HG02885 (cell line): ENCODE measurements at regions not wholly inside any gene's neighbourhood (a gene's known extent, or its start where the extent isn't known, plus 50 kb on each side); places are given as distances from the start of the nearest gene placed in this dataset.

Source experiments
- ATAC-seq: cut with Tn5 transposase; IDR thresholded peaks from one replicate; pipeline ENCODE4 v1.9.1; 2021; ENCODE audit warnings: mild to moderate bottlenecking; ENCODE audit not compliant: unreplicated experiment, poor library complexity

DNA sequence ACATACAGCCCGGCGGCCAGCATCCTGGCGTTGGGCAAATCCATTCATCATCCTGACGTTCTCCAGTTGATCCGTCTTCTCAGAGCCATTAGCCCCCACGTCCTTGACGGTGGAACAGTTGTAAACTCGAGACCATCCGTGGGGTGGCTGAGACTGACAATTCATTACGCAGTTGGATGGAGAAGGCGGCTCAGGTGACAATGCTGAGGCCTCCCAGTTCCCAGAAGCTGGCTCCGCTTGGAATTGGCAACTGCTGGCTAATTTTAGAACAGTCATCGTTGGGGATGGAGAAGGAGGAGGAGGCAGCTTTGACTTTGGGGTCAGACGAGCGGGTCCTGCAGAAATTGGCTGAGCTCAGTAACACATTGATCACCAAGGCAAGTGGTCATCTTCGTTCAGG lies 186.5 kb downstream of the PHETA1 start:
- ATAC-seq, result no peak

DNA sequence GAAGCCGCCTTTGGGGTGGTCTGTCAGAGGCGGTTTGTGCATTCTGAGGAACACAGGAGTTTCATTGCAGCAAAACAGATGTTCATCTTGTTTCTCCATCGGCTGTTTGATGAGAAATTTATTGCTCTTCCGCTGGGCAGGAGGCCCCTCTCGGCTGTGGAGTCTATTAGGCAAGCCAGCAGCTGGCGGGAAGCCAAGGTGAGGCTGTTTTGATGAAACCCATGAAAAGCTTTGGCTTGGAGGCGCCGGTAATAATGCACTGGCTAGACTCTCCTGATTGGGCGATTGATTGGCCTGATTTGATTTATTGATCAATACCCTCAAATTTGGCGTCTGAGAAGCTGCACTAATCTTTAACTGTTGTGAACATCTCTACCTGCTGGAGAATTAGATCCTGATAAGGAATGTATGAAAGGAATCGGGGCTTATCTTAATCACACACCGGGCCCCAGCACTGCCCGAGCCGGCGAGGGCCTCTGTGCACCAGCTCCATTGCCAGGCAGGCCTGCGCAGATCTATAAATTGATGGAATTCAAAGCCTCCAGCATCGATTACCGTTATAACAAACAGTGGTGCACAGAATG lies 187.7 kb downstream of the PHETA1 start:
- ATAC-seq, result no peak

DNA sequence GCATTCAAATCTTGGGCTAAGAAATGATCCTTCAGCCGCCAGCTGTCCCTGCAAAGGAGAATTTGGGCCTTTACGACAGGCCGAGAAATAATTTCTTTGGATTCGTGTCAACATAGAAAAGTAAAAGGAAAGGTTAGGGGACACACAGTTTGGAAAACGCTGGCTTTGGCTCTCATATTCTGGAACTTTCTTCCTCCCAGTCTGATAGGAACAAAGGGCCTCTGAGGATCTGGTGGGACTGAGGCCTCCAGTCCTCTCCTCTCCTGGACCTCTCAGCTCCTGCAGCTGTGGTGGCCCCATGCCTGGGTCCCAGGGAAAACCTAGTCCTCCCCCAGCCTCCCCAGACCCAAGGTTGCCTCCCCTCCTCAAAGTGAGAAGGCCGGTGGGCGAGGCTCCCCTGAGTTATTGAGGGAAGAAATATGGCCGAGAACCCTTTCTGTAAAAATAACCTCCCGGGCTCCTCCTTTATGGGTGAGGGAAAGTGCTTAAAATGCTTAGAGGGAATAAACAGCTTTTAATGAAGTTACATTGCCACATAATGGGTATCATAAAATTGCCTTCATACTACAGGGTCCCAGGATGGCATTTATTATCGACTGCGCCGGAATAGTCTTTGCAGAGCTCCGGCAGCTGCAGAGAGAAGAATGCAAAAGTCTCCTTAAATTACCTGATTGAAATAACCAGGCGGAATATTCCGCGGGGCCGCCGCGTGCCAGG lies 188.3 kb downstream of the PHETA1 start:
- no peak for ATAC-seq

DNA sequence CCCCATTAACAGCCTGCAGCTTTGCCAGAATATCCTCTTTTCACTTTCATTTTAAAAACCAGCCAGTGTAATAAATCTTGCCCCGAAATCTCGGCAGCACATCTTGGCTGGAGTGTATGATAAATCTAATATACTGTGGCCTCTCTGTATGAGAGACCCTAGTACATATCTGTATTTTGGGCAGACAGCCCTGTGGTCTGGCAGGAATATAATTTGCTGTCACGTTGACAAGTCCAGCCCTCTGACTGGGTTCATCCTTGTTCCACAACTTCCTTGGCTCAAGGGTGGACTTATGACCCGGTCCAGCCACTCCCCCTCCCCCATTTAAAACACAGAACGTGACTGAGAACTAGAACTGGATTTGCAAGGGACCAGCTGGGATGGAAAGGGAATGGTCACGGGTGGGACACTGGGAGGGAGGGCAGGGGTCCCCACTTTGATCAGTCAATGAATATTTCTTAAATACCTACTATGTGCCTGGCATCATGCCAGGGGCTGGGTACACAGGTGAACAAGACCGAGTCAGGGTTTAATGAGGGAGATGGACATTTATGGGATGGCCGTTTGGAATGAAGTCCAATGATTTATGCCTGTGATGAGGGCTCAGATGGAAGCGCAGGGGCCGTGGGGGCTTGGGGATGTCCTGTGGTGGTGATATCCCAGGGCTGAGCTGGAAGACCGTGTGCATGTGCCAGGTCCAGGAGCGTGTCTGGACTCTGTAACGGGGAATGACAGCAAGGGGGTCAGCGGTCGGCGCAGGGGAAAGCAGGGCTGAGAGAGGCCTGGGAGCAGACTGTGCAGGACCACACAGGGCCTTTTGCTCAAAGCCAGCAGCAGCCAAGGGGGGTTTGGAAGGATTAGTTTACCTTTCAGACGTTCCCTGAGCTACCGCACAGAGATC lies 190.5 kb downstream of the PHETA1 start:
- no peak for ATAC-seq

DNA sequence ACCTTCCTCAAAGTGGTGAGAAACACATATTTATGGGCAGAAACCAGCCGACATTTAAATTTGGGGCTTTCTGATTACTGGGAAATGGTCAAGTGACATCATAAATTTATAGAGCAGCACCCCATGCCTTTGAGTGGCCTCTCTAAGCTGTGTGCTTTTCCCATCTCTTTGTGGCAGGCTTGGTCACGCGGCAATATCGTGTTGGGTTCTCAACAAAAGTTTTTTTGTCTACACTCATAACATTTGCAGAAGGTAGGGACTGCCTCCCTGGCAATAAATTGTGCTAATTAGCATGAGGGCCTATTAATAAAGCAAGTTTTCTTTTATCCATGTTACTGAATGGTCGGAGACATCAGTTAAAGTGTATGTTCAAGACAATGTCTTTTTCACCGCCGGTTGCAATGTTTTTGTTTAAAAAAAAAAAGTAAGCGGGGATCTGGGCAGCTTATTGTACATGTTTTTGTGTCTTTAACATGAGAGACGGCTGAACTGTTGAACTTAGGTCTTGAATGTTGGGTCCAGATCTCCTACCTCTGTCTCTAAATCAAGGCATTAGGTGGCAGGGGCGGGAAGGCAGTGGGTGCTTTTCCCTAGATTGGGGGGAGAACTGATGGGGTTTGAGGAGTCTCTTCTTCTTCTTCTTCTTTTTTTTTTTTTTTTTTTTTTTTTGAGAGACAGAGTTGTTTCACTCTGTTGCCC lies 193.3 kb downstream of the PHETA1 start:
- no peak for ATAC-seq

DNA sequence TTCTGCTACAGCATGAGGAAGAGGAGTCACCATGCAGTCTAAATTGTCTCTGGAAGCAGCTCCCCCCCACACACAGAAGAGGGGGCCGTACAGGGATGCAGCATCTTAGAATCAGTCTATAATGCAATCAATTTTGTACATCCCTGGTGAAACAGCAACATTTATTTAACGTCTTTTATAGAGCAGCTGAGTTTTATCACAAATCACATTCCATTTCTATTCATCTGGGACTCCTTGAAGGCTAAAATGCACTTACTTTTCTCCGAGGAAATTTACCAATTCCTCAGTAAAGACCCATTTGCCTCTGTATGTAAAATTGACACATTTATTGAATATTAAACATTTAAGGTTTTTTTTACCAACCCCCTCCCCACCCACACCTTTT lies 193.9 kb downstream of the PHETA1 start:
- ATAC-seq, result no peak

DNA sequence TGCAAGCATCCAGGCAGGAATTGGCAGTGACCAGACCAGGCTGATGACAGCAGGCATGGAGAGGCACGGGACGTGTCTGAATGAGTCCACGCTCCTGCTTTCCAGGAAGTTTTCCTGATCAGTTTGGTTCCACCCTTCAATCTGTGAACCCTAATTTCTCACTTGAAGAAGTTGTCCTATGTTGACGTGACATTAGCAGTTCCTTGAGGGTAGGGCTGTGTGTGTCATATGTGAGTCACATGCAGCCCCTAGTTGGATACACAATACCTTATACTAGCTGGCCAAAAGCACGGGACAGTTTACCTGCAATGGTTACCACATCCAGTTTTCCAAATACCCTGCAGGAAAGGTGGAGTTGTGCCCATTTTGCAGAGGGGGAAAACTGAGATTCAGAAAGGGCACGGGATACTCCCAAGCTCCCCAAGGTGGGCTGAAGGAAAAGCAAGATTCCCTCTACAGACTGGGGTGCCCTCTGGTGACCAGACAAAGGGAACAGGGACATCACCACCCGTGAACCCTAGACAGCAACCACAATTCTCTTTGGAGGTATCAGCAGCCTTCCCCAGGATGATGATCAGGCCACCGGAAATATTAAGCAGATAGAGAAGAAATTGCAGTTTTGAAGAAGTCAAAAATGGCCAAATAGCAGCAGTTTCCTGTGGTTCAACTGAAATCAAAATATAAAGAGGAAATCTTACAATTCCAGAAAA lies 194.5 kb downstream of the PHETA1 start:
- ATAC-seq, result no peak

DNA sequence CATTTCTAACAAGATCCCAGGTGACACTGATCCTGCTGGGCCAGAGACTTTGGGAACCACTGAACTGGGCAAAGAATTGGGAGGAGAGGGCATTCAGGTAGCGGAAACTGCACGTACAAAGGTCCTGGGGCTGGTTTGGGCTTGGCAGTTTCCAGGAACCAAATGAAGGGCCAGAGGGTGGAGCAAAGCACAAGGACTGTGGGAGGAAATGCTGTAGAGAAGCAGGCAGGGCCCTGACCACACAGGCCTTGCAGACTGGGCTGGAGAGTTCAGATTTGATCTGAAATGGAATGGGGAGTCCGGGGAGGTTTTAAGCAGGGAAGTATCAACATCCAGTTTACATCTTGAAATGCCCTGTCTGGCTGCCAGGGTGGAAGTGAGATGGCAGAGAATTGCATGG lies 195.1 kb downstream of the PHETA1 start:
- ATAC-seq, result no peak

DNA sequence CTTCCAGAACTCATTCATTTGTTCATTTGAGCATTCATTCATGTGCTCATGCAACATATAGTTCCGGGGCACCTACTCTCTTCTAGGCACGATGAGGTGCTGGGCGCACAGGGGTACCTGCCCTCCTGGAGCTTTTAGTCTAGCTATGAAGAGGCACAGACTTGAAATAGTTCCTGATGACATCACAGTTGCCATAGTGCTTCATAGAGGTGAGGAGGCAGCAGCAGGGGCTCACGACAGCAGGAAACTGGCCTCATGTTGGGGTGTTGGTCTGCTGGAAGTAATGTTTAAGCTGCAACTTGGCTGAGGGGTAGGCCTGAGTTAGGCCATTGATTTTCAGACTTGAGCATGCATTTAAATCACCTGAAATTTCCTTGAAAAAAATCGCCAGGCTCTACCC lies 195.5 kb downstream of the PHETA1 start:
- no peak for ATAC-seq

DNA sequence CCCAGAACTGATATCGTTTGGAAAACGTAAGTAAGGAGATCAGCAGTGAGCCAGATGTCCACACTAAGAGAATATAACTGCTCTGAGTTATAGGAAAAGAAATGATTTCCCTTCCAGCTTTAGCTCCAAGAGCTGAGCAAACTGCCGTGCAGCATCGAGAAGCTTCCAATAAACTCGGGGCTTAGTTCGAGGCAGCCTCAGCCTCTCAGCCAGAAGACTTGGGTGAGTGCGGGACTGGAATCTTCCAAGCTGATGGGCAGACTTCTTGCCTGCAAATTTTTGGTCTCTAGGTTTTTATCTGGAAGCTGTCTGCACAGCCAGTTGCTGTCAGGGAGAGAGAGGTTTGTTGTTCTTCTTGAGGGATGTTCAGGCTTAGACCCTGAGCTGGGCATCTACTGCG lies 196.1 kb downstream of the PHETA1 start:
- no peak for ATAC-seq

DNA sequence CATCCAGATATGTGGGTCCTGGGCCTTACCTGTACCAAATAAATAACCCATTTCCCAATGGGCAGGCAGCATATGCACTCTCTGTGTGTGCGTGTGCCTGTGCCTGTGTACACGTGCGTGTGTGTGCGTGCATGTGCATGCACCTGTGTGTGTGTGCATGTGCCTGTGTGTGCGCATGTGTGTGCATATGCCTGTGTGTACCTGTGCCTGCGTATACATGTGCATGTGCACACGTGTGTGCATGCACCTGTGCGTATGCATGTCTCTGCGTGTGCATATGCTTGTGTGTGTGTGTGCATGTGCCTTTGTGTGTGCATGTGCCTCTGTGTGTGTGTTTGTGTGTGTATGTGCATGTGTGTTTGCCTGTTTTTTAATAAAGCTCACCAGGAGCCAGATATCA lies 197.1 kb downstream of the PHETA1 start:
- ATAC-seq, result no peak

DNA sequence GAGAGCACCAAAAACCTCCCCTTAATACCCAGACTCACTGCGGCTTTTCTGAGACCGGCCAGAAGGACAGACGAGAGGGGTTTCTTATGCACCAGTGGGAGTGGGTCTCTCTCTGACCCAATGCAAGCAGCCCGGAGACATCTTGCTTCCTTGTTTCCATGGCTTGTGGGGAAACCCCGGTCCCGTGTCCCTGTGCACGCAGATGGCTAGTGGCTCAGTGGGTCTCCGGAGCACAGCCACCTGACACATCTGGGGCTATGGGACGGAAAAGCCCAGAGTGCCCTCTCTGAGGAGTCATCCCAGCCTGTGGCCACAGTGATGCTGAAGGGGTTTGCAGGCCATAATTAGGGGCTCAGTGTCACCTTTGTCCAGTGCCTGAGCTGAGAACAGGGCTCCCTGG lies 197.6 kb downstream of the PHETA1 start:
- ATAC-seq, result no peak

DNA sequence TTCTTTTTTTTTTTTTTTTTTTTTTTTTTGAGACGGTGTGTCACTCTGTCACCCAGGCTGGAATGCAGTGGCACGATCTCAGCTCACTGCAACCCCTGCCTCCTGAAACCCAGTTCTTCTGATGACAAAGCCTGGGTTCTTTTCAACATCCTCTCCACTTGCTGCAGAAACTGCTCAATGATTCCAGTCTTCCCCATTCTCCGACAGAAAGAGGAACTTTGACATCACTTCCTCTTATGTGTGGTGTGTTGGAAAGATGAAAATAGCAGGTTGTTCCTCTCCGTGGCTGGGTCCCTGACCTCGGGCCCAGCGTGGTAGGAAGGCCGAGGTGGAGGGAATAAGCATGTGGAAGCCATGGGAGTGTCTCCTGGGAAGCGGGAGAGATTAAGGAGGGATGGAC lies 198.4 kb downstream of the PHETA1 start:
- no peak for ATAC-seq

DNA sequence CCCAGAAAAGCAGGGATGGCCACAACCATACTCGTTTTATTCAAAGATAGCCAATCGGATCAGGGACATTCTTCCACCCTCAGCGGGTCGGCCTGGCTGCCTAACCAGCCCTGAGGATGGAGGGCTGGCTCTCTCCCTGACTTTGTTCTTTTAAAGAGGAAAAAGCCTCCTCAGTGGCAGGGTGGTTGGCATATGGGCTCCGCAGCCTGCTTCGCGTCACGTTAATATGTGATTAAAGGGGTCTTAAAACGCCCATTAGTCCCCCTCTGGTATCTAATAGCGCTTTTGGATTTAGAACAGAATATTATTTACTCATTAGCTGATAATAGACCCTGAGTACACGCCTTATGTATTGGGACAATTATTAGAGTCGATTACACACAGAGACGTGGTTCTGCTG lies 199.4 kb downstream of the PHETA1 start:
- ATAC-seq, result no peak

DNA sequence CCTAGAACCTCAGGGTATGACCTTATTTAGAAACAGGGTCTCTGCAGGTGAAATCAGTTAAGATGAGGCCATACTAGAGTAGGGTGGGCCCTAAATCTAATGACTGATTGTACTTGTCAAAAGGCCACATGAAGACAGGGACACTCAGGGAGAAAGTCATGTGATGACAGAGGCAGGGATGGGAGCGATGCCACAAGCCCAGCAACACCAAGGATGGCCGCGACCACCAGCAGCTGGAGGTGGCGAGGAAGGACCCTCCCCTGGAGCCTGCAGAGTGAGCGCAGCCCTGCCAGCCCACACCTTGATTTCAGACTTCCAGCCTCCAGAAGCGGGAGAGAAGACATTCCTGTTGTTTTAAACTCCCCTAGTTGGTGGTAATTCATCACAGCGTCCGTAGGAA lies 199.9 kb downstream of the PHETA1 start:
- no peak for ATAC-seq

DNA sequence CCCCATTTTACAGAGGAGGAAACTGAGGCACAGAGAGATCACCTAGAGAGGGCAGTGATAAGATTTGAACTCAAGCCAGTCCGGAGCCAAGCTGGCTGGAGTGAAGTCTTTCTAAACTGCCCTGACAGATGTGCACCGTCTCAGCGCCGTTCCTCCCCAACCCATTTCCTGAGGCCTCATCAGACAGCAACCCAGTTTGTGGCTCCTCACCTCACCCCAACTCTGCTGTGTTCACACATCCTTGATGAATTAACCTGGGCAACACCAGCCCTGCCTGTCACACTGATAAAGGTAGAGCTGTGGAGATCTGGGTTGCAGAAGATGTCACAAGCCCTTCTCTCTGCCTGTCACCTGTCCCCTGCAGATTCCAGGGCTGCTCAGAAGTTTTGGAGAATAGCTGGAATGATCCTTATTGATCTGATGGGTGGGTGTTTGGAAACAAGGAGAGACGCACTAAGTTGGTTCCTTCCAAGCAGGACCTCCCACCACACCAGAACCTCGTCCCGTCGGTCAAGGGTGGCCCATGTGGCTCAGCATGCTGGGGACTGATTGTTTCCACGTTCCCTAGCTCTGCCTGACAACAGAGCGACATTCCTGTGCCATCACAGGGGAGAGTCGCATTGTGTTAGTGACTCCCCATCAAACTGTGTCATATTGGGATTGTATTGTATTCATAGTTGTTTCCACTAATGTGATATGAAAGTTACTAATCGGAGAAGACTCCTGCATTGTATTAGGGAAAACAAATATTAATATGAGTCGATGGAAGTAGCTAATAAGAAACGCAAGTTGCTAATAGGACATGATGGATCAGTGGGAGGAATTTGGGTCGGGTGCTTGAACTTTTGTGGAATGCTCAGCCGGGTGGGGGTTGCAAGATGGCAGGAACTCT lies 200.6 kb downstream of the PHETA1 start:
- no peak for ATAC-seq

DNA sequence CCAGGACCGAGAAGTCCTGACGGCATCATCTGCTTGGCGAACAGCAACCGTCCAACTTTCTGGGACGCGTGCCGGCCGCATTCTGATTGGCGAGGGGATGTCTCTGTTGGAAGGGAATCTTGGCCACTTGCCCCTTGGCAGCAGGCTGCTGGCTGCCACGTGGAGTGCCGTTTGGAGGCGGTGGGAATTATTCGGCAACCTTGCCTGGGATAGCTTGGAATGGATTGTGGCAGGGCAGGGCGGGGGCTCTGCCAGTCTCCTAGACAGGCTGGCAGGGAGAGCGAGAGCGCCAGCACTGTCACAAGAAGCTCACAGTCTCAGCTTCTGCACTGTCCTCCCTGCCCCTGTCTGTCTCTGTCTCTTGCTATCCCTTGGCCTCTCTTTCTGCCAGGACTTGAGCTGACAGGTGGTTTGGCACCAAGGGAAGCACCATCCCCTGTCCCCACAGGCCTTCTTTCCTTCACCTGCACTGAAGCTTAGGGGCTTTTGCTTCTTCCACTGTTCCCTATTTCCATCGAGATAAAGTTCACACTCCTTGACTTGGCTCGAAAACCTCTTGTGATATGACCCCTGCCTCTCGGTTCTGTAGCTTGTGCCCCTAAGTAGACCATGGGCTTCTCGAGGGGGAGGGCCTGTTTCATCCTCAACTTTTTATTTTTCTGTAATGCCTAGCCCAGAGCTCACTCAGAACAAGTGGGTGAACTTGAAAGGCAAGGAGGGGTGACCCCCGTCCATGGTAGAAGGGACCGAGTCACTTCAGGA lies 201.9 kb downstream of the PHETA1 start:
- ATAC-seq, result no peak

DNA sequence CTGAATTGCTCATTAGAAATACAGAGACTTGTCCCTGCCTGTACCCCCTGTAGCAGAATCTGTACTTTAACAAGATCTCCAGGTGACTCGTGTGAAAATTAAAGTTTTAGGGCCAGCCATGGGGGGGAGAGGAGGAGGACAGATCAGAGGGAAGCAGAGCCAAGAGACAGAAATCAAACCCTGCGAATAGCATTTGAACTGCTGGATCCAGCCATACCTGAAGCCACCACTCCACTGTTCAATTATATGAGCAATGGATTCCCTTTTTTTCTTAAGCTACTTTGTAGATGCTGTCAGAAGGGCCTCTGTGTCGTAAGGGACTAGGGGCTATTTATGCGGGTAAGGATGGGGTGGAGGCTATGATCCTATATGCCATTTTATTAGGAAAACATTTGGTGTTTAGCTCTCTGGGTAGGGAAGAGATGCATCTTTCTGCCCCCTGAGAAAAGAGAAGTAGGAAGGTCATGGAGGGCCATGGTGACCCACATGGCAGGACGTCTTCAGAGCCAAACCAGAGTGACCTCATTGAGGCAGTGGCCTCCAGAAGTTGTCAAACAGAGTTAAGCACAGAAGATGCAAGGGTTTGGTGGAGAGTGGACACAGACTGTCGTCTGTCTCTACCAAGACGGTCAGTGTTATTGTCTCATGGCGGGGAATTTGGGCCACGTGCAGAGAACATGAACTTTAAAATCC lies 203.9 kb downstream of the PHETA1 start:
- ATAC-seq, result no peak
